Aorta (tissue), 5 donors: ENCODE measurements at regions not wholly inside any gene's neighbourhood (a gene's known extent, or its start where the extent isn't known, plus 50 kb on each side); places are given as distances from the start of the nearest gene placed in this dataset.

Experiments used
- ATAC-seq: fragments of 200-7000 bp; cut with Tn5 transposase; one replicate; pipeline ENCODE4 v1.9.1; 2022; ENCODE audit warnings: moderate library complexity; ENCODE audit not compliant: low FRiP score
- DNase-seq, 2 donors: peaks; one replicate each; pipeline ENCODE4 v3.0.0-alpha.2; 2020
- H3K27ac ChIP-seq, 2 donors: one replicate each; pipeline ENCODE4 v1.5.1; 2013; ENCODE audit warnings: low read length in 2 of 2, mild to moderate bottlenecking in 2 of 2, moderate library complexity in 2 of 2, control low read depth in 1 of 2, inconsistent platforms in 1 of 2, low read depth in 1 of 2
- H3K27me3 ChIP-seq, 2 donors: one replicate each; pipeline ENCODE4 v1.6.1; 2013; ENCODE audit warnings: control low read depth in 1 of 2, low read length in 1 of 2, mild to moderate bottlenecking in 1 of 2, moderate library complexity in 1 of 2; ENCODE audit not compliant: insufficient read depth in 2 of 2, control insufficient read depth in 1 of 2
- H3K36me3 ChIP-seq, 2 donors: one replicate each; pipeline ENCODE4 v1.6.1; 2013; ENCODE audit warnings: control low read depth in 1 of 2, low read length in 1 of 2, mild to moderate bottlenecking in 1 of 2; ENCODE audit not compliant: insufficient read depth in 2 of 2, control insufficient read depth in 1 of 2
- H3K4me1 ChIP-seq, 2 donors: one replicate each; pipeline ENCODE4 v1.6.1; 2013; ENCODE audit warnings: low read length in 2 of 2, control low read depth in 1 of 2, mild to moderate bottlenecking in 1 of 2, moderate library complexity in 1 of 2; ENCODE audit not compliant: insufficient read depth in 2 of 2, control insufficient read depth in 1 of 2
- H3K4me3 ChIP-seq, 2 donors: one replicate each; pipeline ENCODE4 v1.5.1; 2013; ENCODE audit warnings: low read length in 2 of 2, control low read depth in 1 of 2, mild to moderate bottlenecking in 1 of 2
- H3K9me3 ChIP-seq: one replicate; pipeline ENCODE4 v1.6.1; 2013; ENCODE audit warnings: mild to moderate bottlenecking, low read length; ENCODE audit not compliant: control insufficient read depth
- WGBS, 2 donors: extraction: QIAGEN DNeasy Blood & Tissue Kit; methylation state at CpG; one replicate each; pipeline ENCODE4 v1.1.7; 2013; 5-methylcytosine and 5-hydroxymethylcytosine counted together
- intact Hi-C, 2 donors: fragments of 100-400 bp; cut with DNase I; formaldehyde crosslinking; loops; one replicate each; pipeline versions ENCODE4 v1.14.2 to v1.15.0; 2022
- donor health status: healthy with polysubstance abuse.
- donor health status: Bipolar disorder and iron deficiency.
- donor health status: DM: no; HTN: no; CAD: no.
- donor health status: DM: no; HTN: no; CAD: no.
- donor health status: DM: yes; HTN: yes; CAD: no.

DNA sequence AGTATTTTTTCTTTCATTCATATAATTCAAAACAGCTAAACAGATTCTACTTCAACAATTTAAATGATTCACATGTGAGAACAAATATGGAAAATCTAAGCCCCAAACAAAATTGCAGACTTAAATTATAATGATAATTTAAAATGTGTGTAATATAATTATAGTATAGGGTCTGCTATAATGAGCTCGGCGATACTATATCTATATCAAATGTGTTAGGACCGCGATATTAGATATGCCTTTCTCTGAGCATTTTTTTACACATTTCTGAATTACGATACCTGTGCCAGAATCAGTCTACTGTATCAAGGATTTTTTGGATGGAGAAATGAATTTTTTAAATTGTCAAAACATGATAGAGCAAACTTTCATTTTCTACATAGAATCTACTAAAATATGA is 808.8 kb upstream of the POU3F3 start:
- 94% methylated on average over 5 of the region's 5 CpGs for WGBS, 2 donors
- DNase-seq (no peak), ATAC-seq (no peak)
- H3K27me3 ChIP-seq: no peaks in the 10 kb centered on the region
- no peaks in the 10 kb centered on the region for H3K4me1 ChIP-seq
- H3K4me3 ChIP-seq: no peak overlapping the region
- intact Hi-C loops: no loop called here
- H3K9me3 ChIP-seq: no peaks in the 10 kb centered on the region
- H3K27ac ChIP-seq: no peak overlapping the region
- H3K36me3 ChIP-seq: no peaks in the 10 kb centered on the region

DNA sequence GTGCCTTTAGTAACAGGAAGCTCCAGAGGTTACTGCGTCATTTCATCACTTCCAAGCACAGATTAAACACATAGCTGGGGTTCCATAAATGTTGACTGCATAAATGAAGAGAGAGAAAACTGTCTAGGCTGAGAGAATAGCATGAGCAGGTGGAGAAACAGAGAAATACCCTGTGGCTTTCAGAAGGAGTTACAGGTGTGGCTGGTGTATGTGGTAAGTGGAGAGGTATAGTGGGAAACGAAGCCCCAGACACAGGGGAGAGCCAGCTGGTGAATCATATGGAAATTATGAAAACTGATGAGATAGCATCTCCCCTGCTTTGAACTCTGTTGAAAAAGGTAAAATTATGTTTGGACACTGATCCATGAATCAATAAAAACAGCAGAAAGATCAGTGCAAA is 807.4 kb upstream of the POU3F3 start:
- 85 to 89% methylated on average over 2 of the region's 2 CpGs for WGBS, 2 donors
- DNase-seq (no peak), ATAC-seq (no peak)
- intact Hi-C loops: no loop called here
- no peak overlapping the region for H3K4me3 ChIP-seq
- H3K27me3 ChIP-seq: no peaks in the 10 kb centered on the region
- H3K36me3 ChIP-seq: no peaks in the 10 kb centered on the region
- H3K9me3 ChIP-seq: no peaks in the 10 kb centered on the region
- H3K4me1 ChIP-seq: no peaks in the 10 kb centered on the region
- no peak overlapping the region for H3K27ac ChIP-seq

DNA sequence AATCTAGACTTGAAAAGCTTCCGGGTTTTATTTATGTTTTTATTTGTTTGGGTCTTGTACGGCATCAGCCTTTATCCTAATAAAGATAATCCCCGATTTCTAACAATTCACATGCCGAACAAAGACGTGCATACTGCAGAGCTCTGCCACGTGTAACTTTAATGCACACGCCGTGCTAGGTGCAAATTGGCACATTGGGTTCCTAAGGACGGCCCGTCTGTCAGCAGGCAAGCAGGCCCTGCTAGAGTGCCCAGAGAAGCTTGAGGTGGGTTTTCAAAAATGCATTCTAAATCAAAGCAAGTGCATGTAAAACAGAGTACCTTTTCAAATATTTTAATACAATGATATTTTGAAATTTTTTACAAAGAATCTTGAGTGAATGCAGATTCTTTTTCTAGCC is 806.4 kb upstream of the POU3F3 start:
- no peak for ATAC-seq
- 83 to 90% methylated on average over 10 of the region's 10 CpGs for WGBS, 2 donors
- no peaks in the 10 kb centered on the region for H3K27me3 ChIP-seq
- no peaks in the 10 kb centered on the region for H3K36me3 ChIP-seq
- H3K27ac ChIP-seq: no peak overlapping the region
- intact Hi-C loops: no loop called here
- H3K9me3 ChIP-seq: no peaks in the 10 kb centered on the region
- DNase-seq: no peak
- no peak overlapping the region for H3K4me3 ChIP-seq
- H3K4me1 ChIP-seq: no peaks in the 10 kb centered on the region

DNA sequence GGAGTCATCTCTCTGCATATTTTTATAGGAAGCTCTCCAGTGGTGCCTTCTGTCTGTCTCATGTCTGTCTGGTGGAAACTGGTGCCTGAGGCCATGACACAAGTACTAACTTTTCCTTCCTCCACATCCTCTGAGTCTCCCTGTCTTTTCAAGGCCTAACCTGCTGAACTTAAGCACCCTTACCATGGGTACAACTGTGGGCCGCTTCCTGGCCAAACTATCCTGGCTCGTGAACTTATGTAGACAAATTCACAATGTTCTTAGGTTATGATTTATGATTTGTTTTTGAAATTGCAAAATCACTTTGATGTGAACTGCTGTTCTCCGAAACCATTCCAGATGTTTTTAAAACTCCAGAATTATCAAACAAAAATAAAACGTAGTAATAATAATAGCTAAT is 804.5 kb upstream of the POU3F3 start:
- DNase-seq (no peak), ATAC-seq (peak; percentile 20)
- intact Hi-C loops: no loop called here
- no peak overlapping the region for H3K27ac ChIP-seq
- H3K27me3 ChIP-seq: no peaks in the 10 kb centered on the region
- no peak overlapping the region for H3K4me3 ChIP-seq
- no peaks in the 10 kb centered on the region for H3K9me3 ChIP-seq
- H3K4me1 ChIP-seq: no peaks in the 10 kb centered on the region
- WGBS, 2 donors: 68 to 71% methylated on average over 4 of the region's 4 CpGs
- no peaks in the 10 kb centered on the region for H3K36me3 ChIP-seq

DNA sequence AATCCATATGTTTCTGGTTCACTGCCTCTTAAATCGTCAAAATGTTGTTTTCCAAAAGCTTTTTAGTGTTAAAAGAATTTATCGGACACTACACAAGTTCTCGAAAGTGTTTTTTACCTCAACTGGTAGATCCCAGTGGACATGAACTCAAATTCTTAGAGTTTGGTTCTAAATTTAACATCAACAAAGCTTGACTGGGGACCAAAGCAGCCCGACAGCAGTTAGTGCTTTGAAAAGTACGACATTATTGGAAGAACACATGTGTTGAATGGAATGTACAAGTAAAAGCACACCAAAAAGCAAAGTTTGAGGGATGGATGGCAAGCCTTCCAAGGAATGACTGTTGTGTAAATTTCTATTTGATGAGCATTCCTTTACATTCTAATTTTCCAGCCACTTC is 803.9 kb upstream of the POU3F3 start:
- 39 to 54% methylated on average over 5 of the region's 5 CpGs for WGBS, 2 donors
- intact Hi-C loops: no loop called here
- Histone ChIP-seq H3K27me3 (no peaks in the 10 kb centered on the region), H3K9me3 (no peaks in the 10 kb centered on the region), H3K4me1 (no peaks in the 10 kb centered on the region), H3K36me3 (no peaks in the 10 kb centered on the region), H3K27ac (no peak overlapping the region), H3K4me3 (no peak overlapping the region)
- DNase-seq (no peak), ATAC-seq (no peak)

DNA sequence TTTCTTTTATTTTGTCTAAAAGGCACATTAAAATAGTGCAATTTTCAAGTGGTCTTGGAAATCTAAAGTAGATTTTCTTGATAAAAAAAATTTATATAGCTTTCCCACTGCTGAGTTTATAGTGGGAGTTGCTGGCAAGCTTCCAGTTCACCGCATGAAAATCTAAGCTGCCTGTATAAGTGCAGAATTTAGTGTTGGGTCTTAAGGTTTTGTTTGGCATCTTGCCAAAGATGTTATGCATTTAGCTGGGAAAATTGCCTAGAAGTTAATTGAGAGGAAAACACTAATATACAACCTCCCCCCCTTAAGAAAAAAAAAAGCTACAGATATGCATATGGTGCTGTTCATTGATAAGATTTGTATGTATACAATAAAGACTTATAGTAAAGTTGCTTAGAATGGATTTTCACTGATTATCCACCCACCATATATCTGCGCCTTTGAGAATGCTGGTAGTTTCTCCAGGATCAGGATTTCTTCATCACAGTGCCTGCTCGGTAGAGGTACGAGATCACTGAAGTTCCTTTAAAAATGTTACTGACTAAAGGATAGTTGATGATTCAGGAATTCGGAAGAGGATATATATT is 803.2 kb upstream of the POU3F3 start:
- DNase-seq (no peak), ATAC-seq (no peak)
- Histone ChIP-seq H3K4me3 (no peak overlapping the region), H3K27ac (no peak overlapping the region), H3K4me1 (no peaks in the 10 kb centered on the region), H3K9me3 (no peaks in the 10 kb centered on the region), H3K36me3 (no peaks in the 10 kb centered on the region), H3K27me3 (no peaks in the 10 kb centered on the region)
- 74 to 75% methylated on average over 5 of the region's 5 CpGs for WGBS, 2 donors
- intact Hi-C loops: no loop called here

DNA sequence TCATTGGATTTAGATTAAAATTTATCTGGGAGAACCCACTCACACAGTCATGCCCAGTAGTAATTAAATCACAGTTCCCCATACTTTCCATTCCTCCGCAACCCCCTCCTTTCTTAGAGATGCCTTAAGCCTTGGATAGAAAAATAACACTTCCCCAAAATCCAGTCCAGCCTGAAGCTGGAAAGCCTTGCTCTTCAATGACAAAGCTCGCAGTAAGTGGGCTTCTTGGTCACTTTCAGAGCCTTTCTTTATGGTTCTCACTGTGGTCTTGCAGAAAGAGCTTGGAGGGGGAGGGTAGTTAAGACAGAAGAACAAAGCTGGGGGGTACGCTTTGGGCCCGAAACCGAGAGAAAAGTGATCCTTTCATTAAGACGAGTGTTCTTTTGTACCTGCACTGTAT is 802.1 kb upstream of the POU3F3 start:
- intact Hi-C loops: no loop called here
- DNase-seq (no peak), ATAC-seq (no peak)
- Histone ChIP-seq H3K36me3 (no peaks in the 10 kb centered on the region), H3K27ac (no peak overlapping the region), H3K4me3 (no peak overlapping the region), H3K27me3 (no peaks in the 10 kb centered on the region), H3K4me1 (no peaks in the 10 kb centered on the region), H3K9me3 (no peaks in the 10 kb centered on the region)
- 91 to 94% methylated on average over 6 of the region's 6 CpGs for WGBS, 2 donors

DNA sequence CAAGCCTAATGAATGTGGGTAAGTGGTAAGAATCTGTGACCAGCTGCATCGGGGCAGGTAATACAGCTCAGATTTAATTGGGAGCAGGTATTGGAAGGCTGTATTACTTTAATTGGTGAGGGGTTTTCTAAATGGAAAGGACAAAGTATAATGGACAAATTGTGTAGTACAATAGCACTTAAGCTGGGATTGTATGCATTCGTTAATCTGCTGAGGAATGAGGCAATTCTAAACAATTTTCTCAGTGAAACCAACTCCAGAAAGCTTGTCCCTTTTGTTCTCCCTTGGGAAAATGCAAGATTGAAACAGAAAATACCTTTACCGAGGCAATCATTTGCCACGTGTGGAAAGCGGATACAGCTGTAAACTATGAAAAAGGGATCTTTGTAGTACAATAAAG is 801.6 kb upstream of the POU3F3 start:
- Histone ChIP-seq H3K4me3 (no peak overlapping the region), H3K9me3 (no peaks in the 10 kb centered on the region), H3K27ac (no peak overlapping the region), H3K4me1 (no peaks in the 10 kb centered on the region), H3K36me3 (no peaks in the 10 kb centered on the region), H3K27me3 (no peaks in the 10 kb centered on the region)
- DNase-seq (no peak), ATAC-seq (no peak)
- intact Hi-C loops: no loop called here
- 77 to 80% methylated on average over 5 of the region's 5 CpGs for WGBS, 2 donors

DNA sequence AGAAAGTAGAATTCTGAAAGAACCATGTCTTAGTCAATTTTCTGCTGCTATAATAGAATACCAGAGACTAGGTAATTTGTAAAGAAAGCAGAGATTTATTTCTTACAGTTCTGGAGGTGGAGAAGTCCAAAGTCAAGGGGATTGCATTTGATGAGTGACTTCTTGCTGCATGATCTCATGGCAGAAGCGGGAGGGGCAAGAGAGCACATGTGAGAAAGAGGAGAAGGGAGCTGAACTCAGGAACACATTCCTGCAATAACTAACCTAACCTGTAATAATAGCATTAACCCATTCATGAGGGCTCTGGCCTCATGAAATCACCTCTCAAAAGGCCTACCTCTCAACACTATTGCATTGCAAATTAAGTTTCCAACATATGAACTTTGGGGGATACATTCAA is 797.5 kb upstream of the POU3F3 start:
- Histone ChIP-seq H3K27me3 (no peaks in the 10 kb centered on the region), H3K27ac (no peak overlapping the region), H3K9me3 (no peaks in the 10 kb centered on the region), H3K36me3 (no peaks in the 10 kb centered on the region), H3K4me3 (no peak overlapping the region), H3K4me1 (no peaks in the 10 kb centered on the region)
- DNase-seq (no peak), ATAC-seq (no peak)
- WGBS, 2 donors: 92 to 95% methylated on average over 1 of the region's 1 CpG
- intact Hi-C loops: no loop called here
